Ovary (tissue), 7 donors: ENCODE measurements at regions not wholly inside any gene's neighbourhood (a gene's known extent, or its start where the extent isn't known, plus 50 kb on each side); places are given as distances from the start of the nearest gene placed in this dataset.
A peak's percentile ranks its signal among the peaks of the same experiment; 100 is the strongest.

Experiments used
- DNase-seq, 5 donors: peaks; one replicate each; pipeline ENCODE4 v3.0.0-alpha.2; 2019 to 2020
- H3K27ac ChIP-seq, 2 donors: fragments of 200-600 bp; one replicate each; pipeline versions ENCODE4 v1.5.1 to v1.8.0; 2019 to 2022
- H3K27me3 ChIP-seq: fragments of 200-600 bp; one replicate; pipeline ENCODE4 v1.8.0; 2022
- H3K36me3 ChIP-seq: fragments of 200-600 bp; sonication (generic); one replicate; pipeline ENCODE4 v1.5.1; 2019
- H3K4me1 ChIP-seq: one replicate; pipeline ENCODE4 v1.8.1; 2013; ENCODE audit warnings: mild to moderate bottlenecking, moderate library complexity; ENCODE audit not compliant: insufficient read depth
- H3K4me3 ChIP-seq: fragments of 200-600 bp; sonication (generic); one replicate; pipeline ENCODE4 v1.5.1; 2017
- H3K9me3 ChIP-seq, 2 donors: fragments of 200-600 bp in 1 of 2; sonication (generic) in 1 of 2; one replicate each; pipeline versions ENCODE4 v1.5.1 to v1.8.1; 2013 to 2019; ENCODE audit warnings: mild to moderate bottlenecking in 1 of 2, moderate library complexity in 1 of 2
- EP300 ChIP-seq: sonication (generic); formaldehyde crosslinking; IDR thresholded peaks from one replicate; pipeline ENCODE4 v1.6.1; 2017; ENCODE audit warnings: antibody characterized with exemption
- POLR2A ChIP-seq: fragments of 450-650 bp; IDR thresholded peaks from one replicate; pipeline ENCODE4 v1.6.1; 2017; ENCODE audit warnings: antibody characterized with exemption, mild to moderate bottlenecking, moderate library complexity
- WGBS, 3 donors: extraction: QIAGEN DNeasy Blood & Tissue Kit in 1 of 3; methylation state at CpG; one replicate each; pipeline versions ENCODE4 v1.1.5 to v1.1.7; 2013 to 2017; 5-methylcytosine and 5-hydroxymethylcytosine counted together
- intact Hi-C, 4 donors: fragments of 100-400 bp; cut with DNase I; formaldehyde crosslinking; loops; one replicate each; pipeline versions ENCODE4 v1.11.0 to v1.15.1; 2022 to 2023
- TF ChIP-seq, protein P1 (sequence below), 3 donors: fragments of 450-650 bp in 2 of 3; fragments of 200-600 bp in 1 of 3; IDR thresholded peaks; one replicate each; pipeline versions ENCODE4 v1.5.1 to v1.8.0; 2016 to 2022; ENCODE audit warnings: antibody characterized with exemption in 3 of 3, mild to moderate bottlenecking in 1 of 3
- donor health status: DM: no; HTN: no; CAD: no; lungs with moderate emphysema.
- donor health status: DM: no; HTN: no; CAD: no.
- donor health status: Bipolar disorder and iron deficiency.
- donor health status: DM: no; HTN: no; CAD: no.
- donor health status: DM: yes; HTN: yes; CAD: no.

DNA sequence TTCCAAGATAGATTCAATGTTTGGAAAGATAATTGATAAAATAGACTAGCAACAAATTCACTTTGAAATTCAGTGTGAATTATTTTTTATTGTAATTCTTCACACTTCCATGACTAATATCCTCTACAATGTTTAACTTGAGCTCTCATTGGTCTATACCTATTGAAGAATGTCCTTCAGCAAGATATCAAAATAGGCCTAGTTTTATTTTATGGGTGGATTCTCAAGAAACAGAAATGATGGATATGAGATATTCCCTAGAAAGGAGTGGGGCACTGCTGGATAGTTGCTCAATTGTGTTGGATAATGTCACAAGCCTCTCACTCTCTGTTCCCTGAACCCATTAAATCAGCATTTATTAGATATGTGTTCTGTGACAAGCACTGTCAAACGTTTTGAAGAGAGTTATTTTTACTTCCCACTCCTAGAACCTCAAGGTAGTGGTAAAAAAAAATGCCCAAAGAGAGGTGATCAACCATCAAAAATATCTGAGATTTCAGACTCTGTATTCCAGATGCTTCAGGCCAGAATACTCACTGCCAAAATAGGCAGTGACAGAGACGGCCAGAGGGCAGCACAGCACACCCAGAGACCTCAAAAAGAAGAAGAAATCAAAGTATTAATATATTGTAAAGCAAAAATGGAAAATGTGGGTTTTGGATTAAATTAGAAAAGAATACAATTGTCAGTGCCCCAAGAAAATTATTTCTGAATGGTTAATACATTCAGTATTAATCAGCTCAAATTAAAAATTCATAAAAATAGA is 87.5 kb downstream of the TRIB2 start:
- Histone ChIP-seq H3K36me3 (no peaks in the 10 kb centered on the region), H3K9me3 (no peaks in the 10 kb centered on the region), H3K4me1 (peaks cover 10% of the 10 kb centered on the region), H3K4me3 (no peak overlapping the region), H3K27ac (no peak overlapping the region), H3K27me3 (no peaks in the 10 kb centered on the region)
- intact Hi-C loops, result no loop called here
- no peak for DNase-seq
- TF ChIP-seq, protein P1, sequence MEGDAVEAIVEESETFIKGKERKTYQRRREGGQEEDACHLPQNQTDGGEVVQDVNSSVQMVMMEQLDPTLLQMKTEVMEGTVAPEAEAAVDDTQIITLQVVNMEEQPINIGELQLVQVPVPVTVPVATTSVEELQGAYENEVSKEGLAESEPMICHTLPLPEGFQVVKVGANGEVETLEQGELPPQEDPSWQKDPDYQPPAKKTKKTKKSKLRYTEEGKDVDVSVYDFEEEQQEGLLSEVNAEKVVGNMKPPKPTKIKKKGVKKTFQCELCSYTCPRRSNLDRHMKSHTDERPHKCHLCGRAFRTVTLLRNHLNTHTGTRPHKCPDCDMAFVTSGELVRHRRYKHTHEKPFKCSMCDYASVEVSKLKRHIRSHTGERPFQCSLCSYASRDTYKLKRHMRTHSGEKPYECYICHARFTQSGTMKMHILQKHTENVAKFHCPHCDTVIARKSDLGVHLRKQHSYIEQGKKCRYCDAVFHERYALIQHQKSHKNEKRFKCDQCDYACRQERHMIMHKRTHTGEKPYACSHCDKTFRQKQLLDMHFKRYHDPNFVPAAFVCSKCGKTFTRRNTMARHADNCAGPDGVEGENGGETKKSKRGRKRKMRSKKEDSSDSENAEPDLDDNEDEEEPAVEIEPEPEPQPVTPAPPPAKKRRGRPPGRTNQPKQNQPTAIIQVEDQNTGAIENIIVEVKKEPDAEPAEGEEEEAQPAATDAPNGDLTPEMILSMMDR (IDR thresholded peaks at IDR 0.05), result no peak
- TF ChIP-seq EP300, result no peak
- TF ChIP-seq POLR2A, result no peak
- 55 to 72% (median 65%) methylated on average over 2 of the region's 2 CpGs for WGBS, 3 donors

GRCh38 chr2:12805033-12805432 is 88.3 kb downstream of the TRIB2 start:
- DNase-seq, result no peak
- no peak overlapping the region for H3K4me3 ChIP-seq
- no peaks in the 10 kb centered on the region for H3K27me3 ChIP-seq
- H3K4me1 ChIP-seq, result peaks cover 12% of the 10 kb centered on the region
- TF ChIP-seq EP300 (no peak), POLR2A (no peak)
- TF ChIP-seq, protein P1 (IDR thresholded peaks at IDR 0.05), result no peak
- no peak overlapping the region for H3K27ac ChIP-seq
- H3K36me3 ChIP-seq, result no peaks in the 10 kb centered on the region
- intact Hi-C loops, result no loop called here
- H3K9me3 ChIP-seq, result no peaks in the 10 kb centered on the region

DNA sequence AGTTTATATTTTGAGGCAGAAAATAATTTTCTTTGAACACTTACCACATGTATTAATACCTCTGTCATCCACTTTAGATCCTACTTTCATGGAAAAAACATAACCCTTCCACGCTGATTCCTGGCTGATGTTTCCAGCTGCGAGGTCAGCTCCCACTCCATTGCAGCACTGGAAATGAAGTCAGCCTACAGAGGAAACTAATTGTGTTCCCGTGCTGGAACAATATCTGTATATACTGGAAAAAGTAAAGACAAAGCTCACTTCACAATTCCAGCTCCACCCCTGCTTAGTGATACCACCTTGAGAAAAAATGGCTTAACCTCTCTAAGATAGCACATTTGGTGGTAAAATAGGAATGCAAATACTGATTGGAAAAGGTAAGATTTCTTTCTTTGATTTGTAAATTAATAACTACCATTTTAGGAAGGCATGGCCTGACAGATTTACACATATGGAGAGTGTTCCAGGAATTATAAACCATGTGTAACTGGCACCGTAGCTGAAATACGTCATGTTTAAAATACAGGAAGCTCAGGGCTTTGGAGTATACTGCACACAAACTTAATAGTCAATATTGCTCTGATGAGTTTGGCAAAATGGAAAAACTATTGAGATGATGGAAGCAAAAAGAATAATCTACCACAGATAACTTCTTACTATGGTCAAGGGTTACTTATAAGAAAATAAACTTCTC is 90.0 kb downstream of the TRIB2 start:
- no peaks in the 10 kb centered on the region for H3K36me3 ChIP-seq
- WGBS, 3 donors, result 63 to 72% (median 68%) methylated on average over 5 of the region's 5 CpGs
- H3K4me1 ChIP-seq, result peaks cover 12% of the 10 kb centered on the region
- H3K27ac ChIP-seq, result no peak overlapping the region
- intact Hi-C loops, result no loop called here
- no peak for DNase-seq
- TF ChIP-seq POLR2A (no peak), EP300 (no peak)
- TF ChIP-seq, protein P1 (IDR thresholded peaks at IDR 0.05), result no peak
- no peaks in the 10 kb centered on the region for H3K9me3 ChIP-seq
- H3K4me3 ChIP-seq, result no peak overlapping the region
- H3K27me3 ChIP-seq, result no peaks in the 10 kb centered on the region

GRCh38 chr2:12807907-12808810 is 91.4 kb downstream of the TRIB2 start:
- WGBS, 3 donors, result 23 to 35% (median 33%) methylated on average over 6 of the region's 6 CpGs
- peak in 1 of 5 donors; percentile 52 for DNase-seq

More at GRCh38 chr2:12807907-12808810, 91.4 kb downstream of the TRIB2 start:
- Histone ChIP-seq H3K36me3 (no peaks in the 10 kb centered on the region), H3K9me3 (no peaks in the 10 kb centered on the region), H3K4me1 (peaks cover 12% of the 10 kb centered on the region), H3K27me3 (no peaks in the 10 kb centered on the region), H3K27ac (peak overlapping the region in 1 of 2 donors; percentile 2), H3K4me3 (no peak overlapping the region)
- intact Hi-C loops, result no loop called here
- no peak for TF ChIP-seq EP300
- TF ChIP-seq, protein P1 (IDR thresholded peaks at IDR 0.05), result no peak
- TF ChIP-seq POLR2A, result peak; percentile 16
